C4-2B (cell line): ENCODE measurements at regions not wholly inside any gene's neighbourhood (a gene's known extent, or its start where the extent isn't known, plus 50 kb on each side); places are given as distances from the start of the nearest gene placed in this dataset.

ENCODE experiments used
- H3K27ac ChIP-seq: fragments of 450-650 bp; 2 replicates; pipeline ENCODE4 v1.5.1; 2017
- CTCF ChIP-seq: fragments of 450-650 bp; conservative IDR thresholded peaks from 2 replicates; pipeline ENCODE4 v1.5.1; 2017; ENCODE audit warnings: mild to moderate bottlenecking
- ZFX ChIP-seq: fragments of 450-650 bp; IDR thresholded peaks from 2 replicates; pipeline ENCODE4 v1.6.1; 2017

- TF ChIP-seq CTCF (no peak), ZFX (no peak)
- H3K27ac ChIP-seq = no peak overlapping the region
Observed at GRCh38 chr20:11108102-11108810, 434.5 kb upstream of the JAG1 start.

- TF ChIP-seq CTCF (no peak), ZFX (no peak)
- no peak overlapping the region for H3K27ac ChIP-seq
Observed at GRCh38 chr20:11110535-11110934, 436.7 kb upstream of the JAG1 start.

GRCh38 chr20:11111191-11111590, 437.4 kb upstream of the JAG1 start:
- no peak overlapping the region for H3K27ac ChIP-seq
- TF ChIP-seq CTCF (no peak), ZFX (no peak)

- no peak overlapping the region for H3K27ac ChIP-seq
Observed at GRCh38 chr20:11112832-11113231, 439.0 kb upstream of the JAG1 start.

GRCh38 chr20:11114382-11114781, 440.6 kb upstream of the JAG1 start:
- H3K27ac ChIP-seq = no peak overlapping the region
- TF ChIP-seq ZFX (no peak), CTCF (no peak)

More at GRCh38 chr20:11112832-11113231, 439.0 kb upstream of the JAG1 start:
- TF ChIP-seq ZFX (no peak), CTCF (no peak)

- TF ChIP-seq ZFX (no peak), CTCF (no peak)
- H3K27ac ChIP-seq = no peak overlapping the region
Observed at GRCh38 chr20:11117808-11118528, 444.2 kb upstream of the JAG1 start.

GRCh38 chr20:11118802-11119380, 445.1 kb upstream of the JAG1 start:
- no peak overlapping the region for H3K27ac ChIP-seq
- TF ChIP-seq CTCF = no peak
- no peak for TF ChIP-seq ZFX
